LNCaP clone FGC (cell line): ENCODE measurements at regions not wholly inside any gene's neighbourhood (a gene's known extent, or its start where the extent isn't known, plus 50 kb on each side); places are given as distances from the start of the nearest gene placed in this dataset.
A peak's percentile ranks its signal among the peaks of the same experiment; 100 is the strongest.

Experiments
- DNase-seq: peaks from one replicate; pipeline ENCODE4 v3.0.0-alpha.2; 2011; ENCODE audit warnings: low read depth
- H3K4me3 ChIP-seq: 2 replicates; pipeline ENCODE4 v1.5.1; 2011; ENCODE audit warnings: mild to moderate bottlenecking, low read depth, low read length, control low read depth
- CTCF ChIP-seq: IDR thresholded peaks from 2 replicates; pipeline ENCODE4 v1.5.1; 2012; ENCODE audit warnings: mild to moderate bottlenecking; ENCODE audit not compliant: control insufficient read depth, insufficient read depth; ENCODE audit errors: extremely low read depth

- DNase-seq, result no peak
- TF ChIP-seq CTCF, result no peak
- H3K4me3 ChIP-seq, result no peak overlapping the region
Observed at GRCh38 chr22:27270818-27271510, 530.6 kb downstream of the MN1 start.

GRCh38 chr22:27273436-27273835, 528.1 kb downstream of the MN1 start:
- TF ChIP-seq CTCF, result no peak
- no peak overlapping the region for H3K4me3 ChIP-seq
- no peak for DNase-seq

DNA sequence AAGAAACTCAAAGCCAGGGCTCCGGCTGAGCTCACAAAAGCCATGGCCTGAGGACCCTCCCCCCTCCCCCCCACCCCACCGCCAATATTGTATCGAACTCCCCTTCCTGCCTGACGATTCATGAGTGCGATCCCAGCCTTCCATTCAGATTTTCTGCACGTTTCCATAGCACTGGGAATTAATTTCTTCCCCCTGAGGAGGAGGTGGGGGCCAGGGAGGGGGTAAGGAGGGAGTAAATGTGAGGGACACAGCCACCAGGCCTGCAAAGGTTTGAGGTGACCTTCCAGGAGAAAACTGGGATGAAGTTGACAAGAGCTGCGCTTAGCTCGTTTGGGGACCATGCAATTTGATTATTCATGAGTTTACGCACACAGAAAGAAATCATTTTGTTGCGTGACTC, 527.7 kb downstream of the MN1 start:
- no peak for TF ChIP-seq CTCF
- H3K4me3 ChIP-seq, result no peak overlapping the region
- DNase-seq, result no peak

GRCh38 chr22:27274770-27275449, 526.6 kb downstream of the MN1 start:
- DNase-seq, result no peak
- H3K4me3 ChIP-seq, result no peak overlapping the region
- TF ChIP-seq CTCF, result no peak

DNA sequence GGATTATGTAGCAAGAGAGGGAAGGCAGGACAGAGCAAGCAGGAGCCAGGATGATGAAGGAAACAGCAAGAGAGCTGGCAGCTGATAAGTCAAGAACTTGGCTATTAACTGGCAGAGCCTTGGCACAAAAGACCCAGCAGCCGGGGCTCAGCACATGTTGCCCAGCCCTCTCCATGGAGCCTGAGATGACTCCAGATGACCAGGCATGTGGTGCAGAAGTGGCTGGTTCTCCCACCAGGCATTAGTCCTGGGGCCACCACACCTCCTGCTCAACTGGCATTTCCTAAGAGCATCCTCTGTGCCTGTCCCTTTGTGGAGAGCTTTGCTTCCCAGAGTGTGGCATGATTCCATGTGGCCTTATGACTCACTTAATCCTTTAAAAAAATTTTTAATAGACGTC, 522.6 kb downstream of the MN1 start:
- peak; percentile 4 for DNase-seq
- no peak for TF ChIP-seq CTCF
- no peak overlapping the region for H3K4me3 ChIP-seq

DNA sequence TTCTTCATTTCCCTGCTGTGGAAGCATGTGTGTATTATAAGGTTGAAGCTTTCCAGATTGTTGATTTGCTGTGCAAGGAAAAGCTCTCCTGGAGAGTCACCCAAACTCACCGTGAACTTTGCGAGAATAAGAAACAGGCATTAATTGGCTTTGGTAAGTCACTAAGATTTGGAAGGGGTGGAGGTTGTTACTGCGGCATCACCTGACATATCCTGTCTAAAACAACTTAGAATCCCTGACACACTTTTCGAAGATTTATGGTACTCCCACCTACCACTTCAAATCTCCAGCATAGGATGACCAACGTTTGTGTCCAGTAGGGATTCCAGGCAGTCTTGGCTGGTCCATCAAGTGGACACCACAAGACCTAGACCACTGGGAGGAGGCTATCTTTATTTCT, 518.3 kb downstream of the MN1 start:
- no peak for TF ChIP-seq CTCF
- no peak overlapping the region for H3K4me3 ChIP-seq
- no peak for DNase-seq

- no peak for DNase-seq
- no peak for TF ChIP-seq CTCF
- no peak overlapping the region for H3K4me3 ChIP-seq
Observed at GRCh38 chr22:27283714-27284113, 517.8 kb downstream of the MN1 start.
